ENCODE measurements at regions not wholly inside any gene's neighbourhood (a gene's known extent, or its start where the extent isn't known, plus 50 kb on each side); places are given as distances from the start of the nearest gene placed in this dataset.

DNA sequence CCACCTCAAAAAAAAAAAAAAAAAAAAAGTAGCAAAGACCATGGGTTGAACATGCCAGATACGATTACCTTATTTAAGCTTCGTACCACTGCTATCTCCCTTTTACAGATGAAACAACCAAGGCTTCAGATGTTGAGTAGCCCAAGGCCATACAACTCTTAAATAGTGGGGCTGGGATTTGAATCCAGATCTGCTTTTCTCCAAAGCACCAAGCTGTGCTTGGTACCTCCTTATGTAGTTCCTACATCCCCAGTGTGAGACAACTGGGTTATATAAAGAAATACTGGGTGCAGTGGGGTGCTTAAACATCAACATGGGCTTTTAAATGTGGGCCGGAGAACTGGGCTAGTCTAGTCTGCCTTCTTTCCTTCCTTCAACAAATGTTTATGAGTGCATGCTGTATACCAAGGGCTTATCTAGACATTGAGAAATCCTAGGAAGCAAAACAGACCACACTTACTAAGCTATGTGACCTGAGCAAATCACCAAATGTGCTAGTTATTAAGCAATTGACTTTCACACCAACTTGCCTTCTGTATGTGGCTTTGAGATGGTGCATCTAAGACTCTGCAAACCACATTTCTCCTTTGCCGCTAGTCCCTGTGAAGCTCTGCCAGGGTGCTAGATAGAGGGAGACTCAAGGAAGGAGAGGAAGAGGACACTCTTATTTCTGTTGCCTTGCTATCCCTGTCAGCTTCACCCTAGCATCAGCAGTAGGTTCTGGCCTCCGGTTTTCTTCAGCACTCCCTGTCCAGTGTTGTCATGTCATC is 201.4 kb upstream of the FOXN2 start (continued):
- no peak for TF ChIP-seq ZNF333 (CRISPR knock-in tag; IDR thresholded peaks at IDR 0.05; ENCODE audit: borderline replicate concordance)
- TF ChIP-seq ELF3 (CRISPR knock-in tag; IDR thresholded peaks at IDR 0.05): peak; percentile 18; the same call in 1 of the 2 replicates
- 0 out of 2 replicates have a peak, but pooled peaks have one; percentile 15 for TF ChIP-seq FOXK1 (CRISPR knock-in tag; IDR thresholded peaks at IDR 0.05; ENCODE audit: borderline replicate concordance, low read depth)
- peak; percentile 37; the same call in 1 of the 2 replicates for TF ChIP-seq GFI1 (CRISPR knock-in tag; IDR thresholded peaks at IDR 0.05; ENCODE audit: borderline replicate concordance)
- TF ChIP-seq, protein P1, sequence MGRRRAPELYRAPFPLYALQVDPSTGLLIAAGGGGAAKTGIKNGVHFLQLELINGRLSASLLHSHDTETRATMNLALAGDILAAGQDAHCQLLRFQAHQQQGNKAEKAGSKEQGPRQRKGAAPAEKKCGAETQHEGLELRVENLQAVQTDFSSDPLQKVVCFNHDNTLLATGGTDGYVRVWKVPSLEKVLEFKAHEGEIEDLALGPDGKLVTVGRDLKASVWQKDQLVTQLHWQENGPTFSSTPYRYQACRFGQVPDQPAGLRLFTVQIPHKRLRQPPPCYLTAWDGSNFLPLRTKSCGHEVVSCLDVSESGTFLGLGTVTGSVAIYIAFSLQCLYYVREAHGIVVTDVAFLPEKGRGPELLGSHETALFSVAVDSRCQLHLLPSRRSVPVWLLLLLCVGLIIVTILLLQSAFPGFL (CRISPR knock-in tag; IDR thresholded peaks at IDR 0.05): no peak
- no peak for TF ChIP-seq ZNF468 (CRISPR knock-in tag; IDR thresholded peaks at IDR 0.05)
- peak; percentile 78 for TF ChIP-seq MED1 (CRISPR knock-in tag; IDR thresholded peaks at IDR 0.05)
- TF ChIP-seq, protein P2, sequence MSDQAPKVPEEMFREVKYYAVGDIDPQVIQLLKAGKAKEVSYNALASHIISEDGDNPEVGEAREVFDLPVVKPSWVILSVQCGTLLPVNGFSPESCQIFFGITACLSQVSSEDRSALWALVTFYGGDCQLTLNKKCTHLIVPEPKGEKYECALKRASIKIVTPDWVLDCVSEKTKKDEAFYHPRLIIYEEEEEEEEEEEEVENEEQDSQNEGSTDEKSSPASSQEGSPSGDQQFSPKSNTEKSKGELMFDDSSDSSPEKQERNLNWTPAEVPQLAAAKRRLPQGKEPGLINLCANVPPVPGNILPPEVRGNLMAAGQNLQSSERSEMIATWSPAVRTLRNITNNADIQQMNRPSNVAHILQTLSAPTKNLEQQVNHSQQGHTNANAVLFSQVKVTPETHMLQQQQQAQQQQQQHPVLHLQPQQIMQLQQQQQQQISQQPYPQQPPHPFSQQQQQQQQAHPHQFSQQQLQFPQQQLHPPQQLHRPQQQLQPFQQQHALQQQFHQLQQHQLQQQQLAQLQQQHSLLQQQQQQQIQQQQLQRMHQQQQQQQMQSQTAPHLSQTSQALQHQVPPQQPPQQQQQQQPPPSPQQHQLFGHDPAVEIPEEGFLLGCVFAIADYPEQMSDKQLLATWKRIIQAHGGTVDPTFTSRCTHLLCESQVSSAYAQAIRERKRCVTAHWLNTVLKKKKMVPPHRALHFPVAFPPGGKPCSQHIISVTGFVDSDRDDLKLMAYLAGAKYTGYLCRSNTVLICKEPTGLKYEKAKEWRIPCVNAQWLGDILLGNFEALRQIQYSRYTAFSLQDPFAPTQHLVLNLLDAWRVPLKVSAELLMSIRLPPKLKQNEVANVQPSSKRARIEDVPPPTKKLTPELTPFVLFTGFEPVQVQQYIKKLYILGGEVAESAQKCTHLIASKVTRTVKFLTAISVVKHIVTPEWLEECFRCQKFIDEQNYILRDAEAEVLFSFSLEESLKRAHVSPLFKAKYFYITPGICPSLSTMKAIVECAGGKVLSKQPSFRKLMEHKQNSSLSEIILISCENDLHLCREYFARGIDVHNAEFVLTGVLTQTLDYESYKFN (CRISPR knock-in tag; conservative IDR thresholded peaks at IDR 0.05): 0 out of 2 replicates have a peak, but pooled peaks have one; percentile 31
- TF ChIP-seq, protein P3, sequence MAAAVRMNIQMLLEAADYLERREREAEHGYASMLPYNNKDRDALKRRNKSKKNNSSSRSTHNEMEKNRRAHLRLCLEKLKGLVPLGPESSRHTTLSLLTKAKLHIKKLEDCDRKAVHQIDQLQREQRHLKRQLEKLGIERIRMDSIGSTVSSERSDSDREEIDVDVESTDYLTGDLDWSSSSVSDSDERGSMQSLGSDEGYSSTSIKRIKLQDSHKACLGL (CRISPR knock-in tag; IDR thresholded peaks at IDR 0.05): no peak
- peak; percentile 52; the same call in 1 of the 2 replicates for TF ChIP-seq CEBPB (IDR thresholded peaks at IDR 0.05; ENCODE audit: borderline replicate concordance, low read depth, low read length)
- no peak for TF ChIP-seq ZNF703 (CRISPR knock-in tag; IDR thresholded peaks at IDR 0.05; ENCODE audit: borderline replicate concordance)
- TF ChIP-seq ZKSCAN8 (CRISPR knock-in tag; IDR thresholded peaks at IDR 0.05; ENCODE audit: borderline replicate concordance): peak; percentile 88; the same call in 1 of the 2 replicates
- TF ChIP-seq, protein P4, sequence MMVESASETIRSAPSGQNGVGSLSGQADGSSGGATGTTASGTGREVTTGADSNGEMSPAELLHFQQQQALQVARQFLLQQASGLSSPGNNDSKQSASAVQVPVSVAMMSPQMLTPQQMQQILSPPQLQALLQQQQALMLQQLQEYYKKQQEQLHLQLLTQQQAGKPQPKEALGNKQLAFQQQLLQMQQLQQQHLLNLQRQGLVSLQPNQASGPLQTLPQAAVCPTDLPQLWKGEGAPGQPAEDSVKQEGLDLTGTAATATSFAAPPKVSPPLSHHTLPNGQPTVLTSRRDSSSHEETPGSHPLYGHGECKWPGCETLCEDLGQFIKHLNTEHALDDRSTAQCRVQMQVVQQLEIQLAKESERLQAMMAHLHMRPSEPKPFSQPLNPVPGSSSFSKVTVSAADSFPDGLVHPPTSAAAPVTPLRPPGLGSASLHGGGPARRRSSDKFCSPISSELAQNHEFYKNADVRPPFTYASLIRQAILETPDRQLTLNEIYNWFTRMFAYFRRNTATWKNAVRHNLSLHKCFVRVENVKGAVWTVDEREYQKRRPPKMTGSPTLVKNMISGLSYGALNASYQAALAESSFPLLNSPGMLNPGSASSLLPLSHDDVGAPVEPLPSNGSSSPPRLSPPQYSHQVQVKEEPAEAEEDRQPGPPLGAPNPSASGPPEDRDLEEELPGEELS (CRISPR knock-in tag; IDR thresholded peaks at IDR 0.05): peak; percentile 69
- TF ChIP-seq, protein P5, sequence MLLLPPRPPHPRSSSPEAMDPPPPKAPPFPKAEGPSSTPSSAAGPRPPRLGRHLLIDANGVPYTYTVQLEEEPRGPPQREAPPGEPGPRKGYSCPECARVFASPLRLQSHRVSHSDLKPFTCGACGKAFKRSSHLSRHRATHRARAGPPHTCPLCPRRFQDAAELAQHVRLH (CRISPR knock-in tag; IDR thresholded peaks at IDR 0.05; ENCODE audit: borderline replicate concordance, low read depth): peak; percentile 4; the same call in 1 of the 2 replicates
- TF ChIP-seq ZNF629 (CRISPR knock-in tag; conservative IDR thresholded peaks at IDR 0.05): peak; percentile 7; the same call in 1 of the 2 replicates
- no peak for TF ChIP-seq ZEB1 (IDR thresholded peaks at IDR 0.05; ENCODE audit: insufficient replicate concordance, low read depth)
- no peak for TF ChIP-seq ZNF724P (CRISPR knock-in tag; IDR thresholded peaks at IDR 0.05; ENCODE audit: borderline replicate concordance)
- TF ChIP-seq JARID2 (CRISPR knock-in tag; IDR thresholded peaks at IDR 0.05; ENCODE audit: insufficient replicate concordance): no peak
